ENCODE measurements at regions not wholly inside any gene's neighbourhood (a gene's known extent, or its start where the extent isn't known, plus 50 kb on each side); places are given as distances from the start of the nearest gene placed in this dataset.

- H3K9me3 ChIP-seq = no peaks in the 10 kb centered on the region
- no peak for TF ChIP-seq CTCF (IDR thresholded peaks at IDR 0.05)
- no peak for TF ChIP-seq POLR2A (IDR thresholded peaks at IDR 0.05)
- TF ChIP-seq POLR2AphosphoS5 (IDR thresholded peaks at IDR 0.05) = no peak
- no peaks in the 10 kb centered on the region for H3K36me3 ChIP-seq
- H3K4me1 ChIP-seq = no peaks in the 10 kb centered on the region
- intact Hi-C loops (cut with DNase I; ENCODE audit: low total_unique reads) = no loop called here
- no peak overlapping the region for H3K4me3 ChIP-seq
- no peaks in the 10 kb centered on the region for H3K27me3 ChIP-seq
- no peak overlapping the region for H3K27ac ChIP-seq
- no peak for DNase-seq (ENCODE audit: low spot score in 2 of 2)
Observed at GRCh38 chr21:34307991-34308532, 55.7 kb upstream of the KCNE2 start.

GRCh38 chr21:34311561-34312330 is 52.1 kb upstream of the KCNE2 start:
- Histone ChIP-seq H3K27me3 (no peaks in the 10 kb centered on the region), H3K4me1 (no peaks in the 10 kb centered on the region), H3K36me3 (no peaks in the 10 kb centered on the region), H3K9me3 (no peaks in the 10 kb centered on the region), H3K27ac (no peak overlapping the region), H3K4me3 (no peak overlapping the region)
- TF ChIP-seq POLR2AphosphoS5 (IDR thresholded peaks at IDR 0.05) (no peak), CTCF (IDR thresholded peaks at IDR 0.05) (no peak), POLR2A (IDR thresholded peaks at IDR 0.05) (no peak)
- intact Hi-C loops (cut with DNase I; ENCODE audit: low total_unique reads) = no loop called here
- no peak for DNase-seq (ENCODE audit: low spot score in 2 of 2)

GRCh38 chr21:34313116-34313515 is 50.7 kb upstream of the KCNE2 start:
- H3K27ac ChIP-seq = no peak overlapping the region
- no peaks in the 10 kb centered on the region for H3K9me3 ChIP-seq
- no peak for DNase-seq (ENCODE audit: low spot score in 2 of 2)
- intact Hi-C loops (cut with DNase I; ENCODE audit: low total_unique reads) = no loop called here
- no peak overlapping the region for H3K4me3 ChIP-seq
- H3K4me1 ChIP-seq = no peaks in the 10 kb centered on the region
- TF ChIP-seq POLR2AphosphoS5 (IDR thresholded peaks at IDR 0.05) = no peak
- no peak for TF ChIP-seq CTCF (IDR thresholded peaks at IDR 0.05)
- TF ChIP-seq POLR2A (IDR thresholded peaks at IDR 0.05) = no peak
- H3K36me3 ChIP-seq = no peaks in the 10 kb centered on the region
- H3K27me3 ChIP-seq = no peaks in the 10 kb centered on the region

Measured in breast epithelium (tissue), 4 donors.